Lower lobe of right lung (tissue), 2 donors: ENCODE measurements at regions not wholly inside any gene's neighbourhood (a gene's known extent, or its start where the extent isn't known, plus 50 kb on each side); places are given as distances from the start of the nearest gene placed in this dataset.
"Not testable (repeated sequence)": the region's sequence is repeated elsewhere in the genome, so short reads cannot be mapped to it uniquely, and the experiment has no call there.

Experiments
- ATAC-seq, 2 donors: fragments of 200-7000 bp; cut with Tn5 transposase; one replicate each; pipeline ENCODE4 v1.9.1; 2020 to 2022; ENCODE audit warnings: mild to moderate bottlenecking in 2 of 2, moderate library complexity in 2 of 2
- DNase-seq: peaks from one replicate; pipeline ENCODE4 v3.0.0-alpha.2; 2020
- H3K27ac ChIP-seq: fragments of 200-600 bp; one replicate; pipeline ENCODE4 v1.8.0; 2022
- H3K27me3 ChIP-seq: fragments of 200-600 bp; one replicate; pipeline ENCODE4 v1.8.0; 2022; ENCODE audit warnings: low read depth
- H3K36me3 ChIP-seq: fragments of 200-600 bp; one replicate; pipeline ENCODE4 v1.8.0; 2022; ENCODE audit warnings: mild to moderate bottlenecking
- H3K4me1 ChIP-seq: fragments of 200-600 bp; one replicate; pipeline ENCODE4 v1.8.0; 2022
- H3K4me3 ChIP-seq: fragments of 200-600 bp; one replicate; pipeline ENCODE4 v1.8.0; 2022; ENCODE audit warnings: mild to moderate bottlenecking
- H3K9me3 ChIP-seq: fragments of 200-600 bp; one replicate; pipeline ENCODE4 v1.8.0; 2022
- intact Hi-C: fragments of 100-400 bp; cut with DNase I; formaldehyde crosslinking; loops from one replicate; pipeline ENCODE4 v1.11.0; 2022
- TF ChIP-seq, protein P1 (sequence below): fragments of 200-600 bp; IDR thresholded peaks from one replicate; pipeline ENCODE4 v1.8.0; 2022; ENCODE audit warnings: antibody characterized with exemption, mild to moderate bottlenecking
- donor health status: DM: no; HTN: yes; CAD: no; lungs with severe emphysema.

DNA sequence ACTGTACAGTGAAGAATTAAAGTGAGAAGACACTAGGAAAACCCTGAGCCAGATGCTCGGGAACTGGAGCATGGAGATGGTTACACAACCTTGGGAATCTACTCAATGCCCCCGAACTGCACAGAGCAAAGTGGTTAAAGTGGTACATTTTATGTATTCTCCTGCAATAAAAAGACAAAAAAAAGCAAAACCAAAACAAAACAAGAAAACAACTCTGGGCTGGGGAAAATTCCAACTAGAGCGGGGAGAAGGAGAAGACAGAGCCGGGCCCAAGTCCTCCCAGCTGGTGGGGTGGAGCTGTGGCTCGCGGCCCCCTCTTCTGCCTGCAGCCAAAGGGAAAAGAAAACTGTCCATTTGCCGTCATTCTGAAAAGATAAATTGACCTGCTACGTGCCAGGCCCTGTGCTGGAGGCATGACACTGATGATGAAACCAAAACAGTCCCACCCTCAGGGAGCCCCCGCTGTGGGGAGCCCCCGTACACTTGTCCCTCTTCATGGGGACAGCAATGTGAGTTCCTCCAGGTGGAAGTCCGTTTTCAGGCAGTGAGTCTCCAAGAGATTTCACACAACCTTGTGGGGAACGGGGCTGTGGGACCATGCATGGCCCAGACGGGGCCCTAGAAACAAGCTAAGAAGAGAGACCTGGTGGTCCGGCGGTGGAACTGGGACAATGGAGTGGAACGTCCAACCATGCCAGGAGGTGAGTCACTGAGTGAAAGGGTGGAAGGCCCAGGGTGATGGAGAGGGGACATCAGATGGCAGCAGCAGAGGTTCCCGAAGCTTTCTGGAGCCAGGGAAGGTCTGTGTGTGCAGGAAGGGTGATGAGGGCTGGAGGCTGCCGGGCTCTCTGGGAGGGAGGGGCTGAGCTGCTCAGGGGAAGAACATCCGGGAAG is 114.8 kb upstream of the COL5A1 start:
- Histone ChIP-seq H3K27me3 (peaks cover 10% of the 10 kb centered on the region), H3K36me3 (no peaks in the 10 kb centered on the region), H3K9me3 (no peaks in the 10 kb centered on the region), H3K4me1 (no peaks in the 10 kb centered on the region), H3K27ac (no peak overlapping the region), H3K4me3 (no peak overlapping the region)
- peak in 1 of 2 donors; percentile 30 for ATAC-seq
- TF ChIP-seq, protein P1, sequence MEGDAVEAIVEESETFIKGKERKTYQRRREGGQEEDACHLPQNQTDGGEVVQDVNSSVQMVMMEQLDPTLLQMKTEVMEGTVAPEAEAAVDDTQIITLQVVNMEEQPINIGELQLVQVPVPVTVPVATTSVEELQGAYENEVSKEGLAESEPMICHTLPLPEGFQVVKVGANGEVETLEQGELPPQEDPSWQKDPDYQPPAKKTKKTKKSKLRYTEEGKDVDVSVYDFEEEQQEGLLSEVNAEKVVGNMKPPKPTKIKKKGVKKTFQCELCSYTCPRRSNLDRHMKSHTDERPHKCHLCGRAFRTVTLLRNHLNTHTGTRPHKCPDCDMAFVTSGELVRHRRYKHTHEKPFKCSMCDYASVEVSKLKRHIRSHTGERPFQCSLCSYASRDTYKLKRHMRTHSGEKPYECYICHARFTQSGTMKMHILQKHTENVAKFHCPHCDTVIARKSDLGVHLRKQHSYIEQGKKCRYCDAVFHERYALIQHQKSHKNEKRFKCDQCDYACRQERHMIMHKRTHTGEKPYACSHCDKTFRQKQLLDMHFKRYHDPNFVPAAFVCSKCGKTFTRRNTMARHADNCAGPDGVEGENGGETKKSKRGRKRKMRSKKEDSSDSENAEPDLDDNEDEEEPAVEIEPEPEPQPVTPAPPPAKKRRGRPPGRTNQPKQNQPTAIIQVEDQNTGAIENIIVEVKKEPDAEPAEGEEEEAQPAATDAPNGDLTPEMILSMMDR: no peak
- intact Hi-C loops: no loop called here
- no peak for DNase-seq

DNA sequence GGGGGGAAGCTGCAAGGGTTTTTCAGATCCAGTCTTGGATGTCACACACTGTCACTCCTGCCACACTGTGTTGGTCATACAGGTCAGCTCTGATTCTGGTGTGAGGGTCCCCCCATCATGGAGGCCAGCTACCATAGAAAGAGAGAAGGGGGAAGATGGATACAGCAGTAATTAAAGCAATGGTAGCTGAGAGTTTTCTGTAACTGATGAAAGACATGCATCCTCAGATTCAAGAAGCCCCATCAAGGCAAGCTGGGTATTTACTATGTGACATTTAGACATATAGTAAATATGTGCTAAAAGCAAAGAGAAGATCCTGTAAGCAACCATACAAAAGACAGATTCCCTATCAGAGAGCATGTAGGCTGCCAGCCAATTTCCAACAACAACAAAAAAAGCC is 110.9 kb upstream of the COL5A1 start:
- Histone ChIP-seq H3K27ac (no peak overlapping the region), H3K9me3 (no peaks in the 10 kb centered on the region), H3K36me3 (no peaks in the 10 kb centered on the region), H3K27me3 (peaks cover 18% of the 10 kb centered on the region), H3K4me3 (no peak overlapping the region), H3K4me1 (no peaks in the 10 kb centered on the region)
- intact Hi-C loops: no loop called here
- TF ChIP-seq, protein P1: no peak
- no peak for DNase-seq
- no peak for ATAC-seq

DNA sequence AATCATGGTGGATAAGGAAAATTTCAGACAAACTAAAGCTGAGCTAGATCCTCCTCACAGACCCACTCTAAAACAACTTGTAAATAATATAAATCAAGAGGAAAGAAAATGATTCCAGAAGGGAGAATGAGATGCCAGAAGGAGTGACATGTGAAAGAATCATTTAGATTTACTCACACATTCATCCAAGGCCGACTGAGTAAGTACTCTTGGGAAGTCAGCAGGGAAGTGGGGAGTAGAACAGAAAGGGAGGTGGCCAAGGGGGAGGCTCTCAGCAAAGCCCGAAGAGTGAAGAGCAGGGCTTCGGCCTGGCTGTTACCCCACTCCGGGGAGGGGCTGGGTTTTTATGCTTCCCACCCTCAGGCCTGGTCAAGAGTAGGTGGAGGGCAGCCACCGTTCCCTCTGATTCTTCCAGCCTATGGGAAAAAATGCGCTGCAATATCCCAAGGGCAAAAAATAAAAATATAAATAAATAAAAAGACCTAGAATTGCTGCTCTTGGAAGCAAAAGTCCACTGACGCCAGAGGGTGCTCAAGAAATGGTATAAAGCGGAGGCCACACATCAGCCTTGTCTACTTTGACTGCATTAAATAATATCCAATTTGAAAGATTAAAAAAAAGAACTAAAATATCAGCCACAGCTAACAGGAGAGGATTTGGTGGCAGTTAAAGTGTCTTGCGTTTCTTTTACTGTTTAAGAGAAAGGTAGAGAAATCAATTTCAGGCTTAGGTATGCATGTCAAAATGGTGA is 110.2 kb upstream of the COL5A1 start:
- no peaks in the 10 kb centered on the region for H3K4me1 ChIP-seq
- ATAC-seq (no peak), DNase-seq (no peak)
- TF ChIP-seq, protein P1: no peak
- no peak overlapping the region for H3K27ac ChIP-seq
- no peaks in the 10 kb centered on the region for H3K36me3 ChIP-seq
- no peaks in the 10 kb centered on the region for H3K9me3 ChIP-seq
- H3K4me3 ChIP-seq: no peak overlapping the region
- H3K27me3 ChIP-seq: peaks cover 18% of the 10 kb centered on the region
- intact Hi-C loops: no loop called here

DNA sequence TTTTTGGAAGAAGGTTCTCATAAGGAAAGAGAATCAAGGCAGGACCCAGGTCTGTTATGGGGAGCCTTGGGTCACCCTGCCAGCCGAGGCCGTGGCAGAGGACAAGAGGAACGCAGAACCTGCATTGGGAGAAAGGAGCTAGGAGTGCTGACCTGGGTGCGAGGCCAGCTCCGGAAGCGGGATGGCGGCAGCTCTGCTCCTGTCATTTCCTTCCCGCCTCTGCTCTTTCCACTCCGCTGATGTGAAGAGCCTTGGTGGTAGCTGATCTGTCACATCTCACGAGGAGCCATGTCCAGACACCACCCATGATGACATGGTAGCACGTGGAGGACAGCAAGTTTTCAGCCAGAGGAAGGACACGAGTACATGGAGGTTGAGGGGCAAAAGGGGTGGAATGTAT is 109.5 kb upstream of the COL5A1 start:
- intact Hi-C loops: no loop called here
- H3K27me3 ChIP-seq: peaks cover 15% of the 10 kb centered on the region
- no peaks in the 10 kb centered on the region for H3K9me3 ChIP-seq
- no peaks in the 10 kb centered on the region for H3K4me1 ChIP-seq
- no peak for ATAC-seq
- TF ChIP-seq, protein P1: no peak
- H3K36me3 ChIP-seq: no peaks in the 10 kb centered on the region
- DNase-seq: no peak
- H3K27ac ChIP-seq: no peak overlapping the region
- no peak overlapping the region for H3K4me3 ChIP-seq

DNA sequence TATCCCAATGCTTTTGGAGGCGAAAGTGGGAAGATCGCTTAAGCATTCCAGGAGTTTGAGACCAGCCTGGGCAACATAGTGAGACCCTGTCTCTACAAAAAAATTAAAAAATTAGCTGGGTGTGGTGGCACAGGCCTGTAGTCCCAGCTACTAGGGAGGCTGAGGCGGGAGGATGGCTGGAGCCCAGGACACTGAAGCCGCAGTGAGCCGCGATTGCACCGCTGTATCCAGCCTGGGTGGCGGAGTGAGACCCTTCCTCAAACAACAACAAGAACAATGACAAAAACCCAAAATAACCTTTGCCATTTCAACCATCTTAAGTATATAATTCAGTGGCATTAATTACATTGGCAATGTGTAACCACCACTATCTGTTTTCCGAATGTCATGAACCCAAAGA is 108.9 kb upstream of the COL5A1 start:
- H3K27me3 ChIP-seq, H3K4me1 ChIP-seq, H3K4me3 ChIP-seq, intact Hi-C loops, H3K27ac ChIP-seq, H3K9me3 ChIP-seq, DNase-seq, H3K36me3 ChIP-seq, ATAC-seq: not testable (repeated sequence)
